ENCODE measurements at regions not wholly inside any gene's neighbourhood (a gene's known extent, or its start where the extent isn't known, plus 50 kb on each side); places are given as distances from the start of the nearest gene placed in this dataset.

DNA sequence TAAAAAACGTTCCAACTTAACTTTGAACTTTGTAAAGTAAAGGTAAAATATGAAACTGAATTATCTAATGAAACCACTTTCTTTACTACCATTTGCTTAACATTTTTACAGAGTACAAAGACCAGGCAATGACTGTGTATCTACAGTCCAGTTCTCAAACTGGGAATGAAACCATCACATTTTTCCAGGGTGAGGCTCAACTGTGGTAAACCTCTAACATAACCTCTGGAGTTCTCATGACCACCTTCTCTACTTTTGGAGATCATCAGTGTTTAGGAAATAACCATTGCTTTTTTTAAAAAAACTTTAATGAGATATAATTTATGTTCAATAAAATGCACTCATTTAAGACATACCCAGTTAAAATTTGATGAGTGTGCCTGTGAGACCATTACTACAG lies 223.5 kb downstream of the RNF152 start:
- Mint-ChIP-seq H3K4me1 (no peaks in the 10 kb centered on the region), H3K9me3 (no peaks in the 10 kb centered on the region), H3K4me3 (no peak overlapping the region), H3K27me3 (peaks cover 14% of the 10 kb centered on the region), H3K27ac (no peak overlapping the region), H3K36me3 (ENCODE audit: low read depth) (no peaks in the 10 kb centered on the region)
- no peak for ATAC-seq
- DNase-seq, result no peak

GRCh38 chr18:61666876-61667590 lies 225.8 kb downstream of the RNF152 start:
- Mint-ChIP-seq H3K4me1 (no peaks in the 10 kb centered on the region), H3K4me3 (no peak overlapping the region), H3K27ac (no peak overlapping the region), H3K36me3 (ENCODE audit: low read depth) (no peaks in the 10 kb centered on the region), H3K27me3 (peaks cover 6% of the 10 kb centered on the region), H3K9me3 (no peaks in the 10 kb centered on the region)
- DNase-seq (no peak), ATAC-seq (no peak)

GRCh38 chr18:61664419-61665084 lies 228.3 kb downstream of the RNF152 start:
- Mint-ChIP-seq H3K4me1 (no peaks in the 10 kb centered on the region), H3K9me3 (no peaks in the 10 kb centered on the region), H3K27ac (no peak overlapping the region), H3K27me3 (peaks cover 2% of the 10 kb centered on the region), H3K36me3 (ENCODE audit: low read depth) (no peaks in the 10 kb centered on the region), H3K4me3 (no peak overlapping the region)
- DNase-seq (no peak), ATAC-seq (no peak)

DNA sequence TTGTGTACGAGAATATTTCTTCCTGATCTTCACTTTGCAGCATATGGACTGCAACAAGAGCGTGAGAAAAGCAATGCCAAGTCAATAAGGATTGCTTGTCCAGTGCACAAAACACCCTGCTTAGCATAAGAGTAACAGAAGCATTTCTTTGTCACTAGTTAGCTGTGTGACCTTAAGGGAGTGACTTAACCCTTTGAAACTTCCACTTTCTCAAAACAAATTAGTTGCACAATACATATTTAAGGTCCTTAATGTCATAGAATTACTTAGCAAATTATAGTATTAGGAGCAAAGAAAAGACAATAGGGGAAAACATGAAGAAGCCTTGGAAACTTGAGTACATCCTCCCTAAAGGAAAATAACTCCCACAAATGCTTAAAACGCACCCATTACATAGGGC lies 230.1 kb downstream of the RNF152 start:
- Mint-ChIP-seq H3K9me3 (no peaks in the 10 kb centered on the region), H3K4me1 (no peaks in the 10 kb centered on the region), H3K27me3 (peaks cover 2% of the 10 kb centered on the region), H3K4me3 (no peak overlapping the region), H3K36me3 (ENCODE audit: low read depth) (no peaks in the 10 kb centered on the region), H3K27ac (no peak overlapping the region)
- no peak for ATAC-seq
- no peak for DNase-seq

DNA sequence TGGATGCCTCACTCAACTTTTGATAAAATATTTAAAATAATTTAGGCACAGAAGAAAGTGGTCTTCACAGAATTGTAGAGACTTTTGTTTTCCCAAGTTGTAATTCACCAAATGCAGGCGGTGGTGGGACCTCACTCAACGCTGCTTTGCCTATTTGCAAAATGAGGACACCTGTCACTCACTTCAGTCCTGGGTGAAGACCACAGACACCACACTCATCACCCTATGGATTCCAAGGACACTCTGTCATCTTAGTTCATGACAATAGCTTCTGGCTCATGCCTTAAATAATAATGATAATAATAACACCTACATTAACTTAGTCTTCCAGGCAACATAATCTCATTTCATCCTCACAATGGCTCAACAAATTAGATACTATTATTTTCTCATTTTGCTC lies 234.4 kb downstream of the RNF152 start:
- H3K36me3 Mint-ChIP-seq (ENCODE audit: low read depth), result no peaks in the 10 kb centered on the region
- H3K27ac Mint-ChIP-seq, result no peak overlapping the region
- H3K4me3 Mint-ChIP-seq, result no peak overlapping the region

DNA sequence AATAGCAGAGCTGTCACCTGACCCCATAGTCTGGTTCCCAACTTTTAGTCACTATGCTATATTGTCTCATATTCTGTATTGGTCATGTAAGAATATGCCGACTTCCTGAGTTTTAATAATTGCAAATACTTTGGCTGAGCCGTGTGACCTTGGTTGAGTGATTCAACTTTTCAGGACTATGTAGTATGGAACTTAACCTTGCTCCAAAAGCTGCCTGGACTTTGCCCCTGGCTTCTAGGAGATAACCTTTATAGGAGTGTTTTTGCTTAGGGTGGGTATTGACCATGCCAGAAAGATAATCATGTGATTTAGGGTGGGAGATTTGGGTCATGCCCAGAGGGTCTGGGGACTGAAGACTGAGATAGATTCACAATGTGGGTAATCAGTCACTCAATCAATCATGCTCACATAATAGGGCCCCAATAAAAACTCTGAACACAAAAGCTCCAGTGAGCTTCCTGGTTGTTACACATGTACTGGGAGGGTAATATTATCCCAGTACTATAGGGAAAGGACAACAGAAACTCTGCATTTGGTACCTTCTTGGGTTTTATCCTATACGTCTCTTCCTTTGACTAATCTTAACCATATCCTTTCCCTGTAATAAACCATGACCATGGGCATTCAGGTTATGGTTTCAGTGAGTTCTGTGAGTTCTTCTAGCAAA lies 235.6 kb downstream of the RNF152 start:
- no peak for ATAC-seq
- peaks cover 4% of the 10 kb centered on the region for H3K9me3 Mint-ChIP-seq
- no peaks in the 10 kb centered on the region for H3K36me3 Mint-ChIP-seq (ENCODE audit: low read depth)
- DNase-seq, result no peak
- H3K4me1 Mint-ChIP-seq, result no peaks in the 10 kb centered on the region
- H3K27me3 Mint-ChIP-seq, result no peaks in the 10 kb centered on the region
- no peak overlapping the region for H3K4me3 Mint-ChIP-seq
- H3K27ac Mint-ChIP-seq, result no peak overlapping the region

More for the DNA sequence above, 234.4 kb downstream of the RNF152 start:
- H3K9me3 Mint-ChIP-seq, result peaks cover 4% of the 10 kb centered on the region
- DNase-seq, result no peak
- H3K27me3 Mint-ChIP-seq, result peaks cover 2% of the 10 kb centered on the region
- no peaks in the 10 kb centered on the region for H3K4me1 Mint-ChIP-seq
- no peak for ATAC-seq

- ATAC-seq (no peak), DNase-seq (no peak)
- Mint-ChIP-seq H3K4me3 (no peak overlapping the region), H3K36me3 (ENCODE audit: low read depth) (no peaks in the 10 kb centered on the region), H3K9me3 (peaks cover 4% of the 10 kb centered on the region), H3K4me1 (no peaks in the 10 kb centered on the region), H3K27ac (no peak overlapping the region), H3K27me3 (no peaks in the 10 kb centered on the region)
Measured at GRCh38 chr18:61655630-61656029, 237.2 kb downstream of the RNF152 start.

DNA sequence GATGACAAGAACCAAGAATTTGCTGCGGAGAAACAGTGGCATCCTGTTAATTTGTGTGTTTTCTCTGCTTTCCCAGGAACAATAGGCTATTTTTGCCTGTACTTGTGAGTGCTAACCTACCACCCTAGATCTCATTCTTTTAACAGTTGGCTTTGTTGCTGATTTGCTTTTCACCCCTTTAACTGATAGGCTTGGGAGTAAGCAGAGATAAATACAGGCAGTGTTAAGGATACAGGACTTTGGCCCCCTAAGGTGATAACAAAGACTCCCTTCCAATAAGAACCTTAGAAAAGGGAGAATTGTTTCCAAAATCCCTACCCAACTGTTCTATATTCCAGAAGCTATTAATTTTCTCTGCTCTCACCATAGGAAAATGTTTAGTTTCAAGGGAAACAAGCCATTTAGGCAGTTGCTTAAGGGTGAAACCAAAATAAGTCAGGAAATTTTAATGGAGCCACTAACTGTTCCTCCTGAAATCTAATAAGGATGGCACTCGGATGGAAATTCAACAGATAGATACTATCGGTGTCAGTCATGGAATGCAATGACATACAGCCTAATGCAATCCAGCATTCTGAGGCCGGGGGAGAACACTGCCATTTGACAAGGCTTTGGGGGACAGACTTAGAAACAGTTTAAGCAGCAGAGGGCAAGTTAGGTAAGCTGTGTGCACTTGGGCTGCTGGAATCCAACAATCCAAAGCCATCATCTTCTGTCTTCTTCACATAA lies 238.8 kb downstream of the RNF152 start:
- ATAC-seq (no peak), DNase-seq (no peak)
- Mint-ChIP-seq H3K4me1 (no peaks in the 10 kb centered on the region), H3K4me3 (no peak overlapping the region), H3K27ac (no peak overlapping the region), H3K9me3 (peaks cover 4% of the 10 kb centered on the region), H3K36me3 (ENCODE audit: low read depth) (no peaks in the 10 kb centered on the region), H3K27me3 (peaks cover 3% of the 10 kb centered on the region)

DNA sequence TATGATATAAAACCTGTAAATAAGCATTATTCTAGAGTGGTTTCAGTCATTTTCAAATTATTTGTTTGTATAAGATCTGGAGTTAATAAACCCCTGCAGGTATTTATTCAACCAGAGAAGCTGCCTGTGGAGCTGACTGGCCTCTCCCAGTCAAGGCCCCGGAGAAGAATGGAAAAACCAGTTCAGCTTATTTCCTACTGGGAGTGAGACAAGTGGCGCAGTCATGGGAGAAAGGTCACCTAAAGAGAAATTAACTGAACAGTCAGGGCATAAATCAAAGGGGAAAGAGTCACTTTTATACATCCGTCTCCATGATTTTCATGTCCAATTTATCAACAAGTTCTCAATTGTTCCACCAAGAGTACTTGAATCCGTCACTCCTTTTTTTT lies 240.9 kb downstream of the RNF152 start:
- Mint-ChIP-seq H3K27me3 (peaks cover 4% of the 10 kb centered on the region), H3K27ac (no peak overlapping the region), H3K9me3 (no peaks in the 10 kb centered on the region), H3K4me3 (no peak overlapping the region), H3K36me3 (ENCODE audit: low read depth) (no peaks in the 10 kb centered on the region), H3K4me1 (no peaks in the 10 kb centered on the region)
- no peak for DNase-seq
- no peak for ATAC-seq

- Mint-ChIP-seq H3K4me1 (no peaks in the 10 kb centered on the region), H3K27ac (no peak overlapping the region), H3K27me3 (peaks cover 6% of the 10 kb centered on the region), H3K4me3 (no peak overlapping the region), H3K9me3 (no peaks in the 10 kb centered on the region), H3K36me3 (ENCODE audit: low read depth) (no peaks in the 10 kb centered on the region)
- DNase-seq, result no peak
- no peak for ATAC-seq
Measured at GRCh38 chr18:61651145-61651879, 241.5 kb downstream of the RNF152 start.

DNA sequence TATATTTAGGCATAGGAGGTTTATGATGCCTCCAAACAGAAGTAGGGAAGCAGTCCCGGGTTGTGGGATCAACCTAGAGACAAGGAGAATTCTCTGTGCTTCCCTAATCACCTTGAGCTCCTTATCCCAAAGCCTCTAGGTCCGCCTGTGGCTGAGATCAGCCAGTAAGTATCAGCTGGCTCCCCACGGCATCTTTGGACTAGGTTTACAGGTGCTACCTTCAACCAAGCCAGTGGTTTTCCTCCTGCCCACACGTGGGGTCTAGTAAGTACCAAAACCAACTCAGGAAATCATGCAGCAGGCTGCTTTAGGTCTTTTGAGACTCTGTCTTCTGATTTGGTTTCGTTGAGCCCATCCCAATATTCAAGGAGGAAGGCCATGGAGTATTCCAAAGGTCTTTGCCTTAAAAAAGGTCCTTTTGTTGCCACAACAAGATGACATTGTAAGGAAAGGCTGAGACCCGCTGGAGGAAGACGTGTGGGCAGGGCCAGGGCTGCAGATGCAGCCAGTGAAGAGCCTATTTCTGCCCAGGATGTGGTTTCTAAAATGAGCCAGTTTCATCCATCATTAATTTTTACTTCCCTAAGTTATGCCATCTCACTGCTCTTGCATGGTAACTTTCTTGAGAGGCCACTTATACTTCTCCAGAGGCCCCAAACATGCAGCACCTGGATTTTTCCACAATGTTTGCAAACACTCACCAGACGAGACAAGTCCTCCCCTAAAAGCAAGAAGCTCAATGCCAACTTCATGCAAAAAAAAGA lies 248.7 kb downstream of the RNF152 start:
- Mint-ChIP-seq H3K27me3 (peaks cover 8% of the 10 kb centered on the region), H3K4me1 (no peaks in the 10 kb centered on the region), H3K9me3 (no peaks in the 10 kb centered on the region), H3K36me3 (ENCODE audit: low read depth) (no peaks in the 10 kb centered on the region), H3K4me3 (no peak overlapping the region), H3K27ac (no peak overlapping the region)
- DNase-seq (no peak), ATAC-seq (no peak)

DNA sequence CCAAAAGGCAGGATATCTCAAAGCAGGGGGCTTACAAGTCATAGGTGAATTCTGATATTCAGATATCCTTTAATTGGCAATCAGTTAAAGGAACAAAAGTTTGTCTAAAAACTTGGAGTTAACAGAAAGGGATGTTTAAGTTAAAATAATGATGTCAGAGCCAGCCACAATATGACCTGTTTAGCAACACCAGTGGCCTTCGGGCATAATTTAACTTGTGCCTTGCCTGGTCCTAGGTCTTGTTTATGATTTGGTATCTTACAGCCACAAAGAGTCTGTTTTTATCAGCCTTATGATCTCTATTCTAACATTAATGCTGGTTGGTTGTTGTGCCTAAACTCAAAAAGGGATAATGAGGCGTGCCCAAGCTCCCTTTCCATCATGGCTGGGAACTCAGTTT lies 252.9 kb downstream of the RNF152 start:
- Mint-ChIP-seq H3K36me3 (ENCODE audit: low read depth) (no peaks in the 10 kb centered on the region), H3K4me1 (no peaks in the 10 kb centered on the region), H3K9me3 (no peaks in the 10 kb centered on the region), H3K4me3 (no peak overlapping the region), H3K27ac (no peak overlapping the region), H3K27me3 (peaks cover 7% of the 10 kb centered on the region)
- ATAC-seq (no peak), DNase-seq (no peak)

DNA sequence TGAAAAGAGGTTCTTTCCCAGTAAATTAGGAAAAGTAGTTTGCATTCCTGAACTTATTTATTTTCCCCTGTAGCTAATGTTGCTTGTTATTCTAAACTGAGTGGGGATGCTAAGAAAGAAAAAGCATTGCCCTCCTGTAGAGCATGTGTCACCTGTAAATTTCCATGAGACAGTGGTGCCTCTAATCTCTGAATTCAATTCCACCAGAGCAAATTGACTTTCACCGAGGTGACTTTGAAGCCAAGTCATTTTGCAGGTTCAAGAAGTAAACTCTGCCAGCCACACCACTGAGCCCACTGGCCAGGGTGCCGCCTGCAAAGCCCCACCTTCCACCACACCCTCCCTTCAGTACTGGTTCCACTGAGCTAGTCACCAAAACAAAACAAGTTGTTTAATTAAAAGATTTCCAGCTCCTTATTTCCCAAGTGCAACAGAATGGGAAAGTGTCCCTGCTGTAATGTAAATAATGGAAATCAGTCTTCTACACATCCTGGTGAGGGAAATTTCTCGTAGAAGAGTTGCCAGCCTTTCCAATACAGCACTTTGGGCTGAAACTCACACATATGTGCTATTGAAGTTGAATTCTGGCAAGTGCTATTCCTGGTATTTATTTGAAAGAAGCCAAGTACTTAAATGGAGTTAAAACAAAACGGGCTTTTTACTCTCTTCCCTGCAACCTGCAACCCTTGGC lies 254.8 kb downstream of the RNF152 start:
- Mint-ChIP-seq H3K27ac (no peak overlapping the region), H3K4me1 (no peaks in the 10 kb centered on the region), H3K27me3 (peaks cover 7% of the 10 kb centered on the region), H3K4me3 (no peak overlapping the region), H3K36me3 (ENCODE audit: low read depth) (no peaks in the 10 kb centered on the region), H3K9me3 (no peaks in the 10 kb centered on the region)
- DNase-seq, result no peak
- ATAC-seq, result no peak

Measured in activated naive CD8-positive, alpha-beta T cell treated with anti-CD3 and anti-CD28 coated beads, Interleukin-2, amount 50 U/mL, for 24 hours (primary cell).